ENCODE measurements at regions not wholly inside any gene's neighbourhood (a gene's known extent, or its start where the extent isn't known, plus 50 kb on each side); places are given as distances from the start of the nearest gene placed in this dataset.

DNA sequence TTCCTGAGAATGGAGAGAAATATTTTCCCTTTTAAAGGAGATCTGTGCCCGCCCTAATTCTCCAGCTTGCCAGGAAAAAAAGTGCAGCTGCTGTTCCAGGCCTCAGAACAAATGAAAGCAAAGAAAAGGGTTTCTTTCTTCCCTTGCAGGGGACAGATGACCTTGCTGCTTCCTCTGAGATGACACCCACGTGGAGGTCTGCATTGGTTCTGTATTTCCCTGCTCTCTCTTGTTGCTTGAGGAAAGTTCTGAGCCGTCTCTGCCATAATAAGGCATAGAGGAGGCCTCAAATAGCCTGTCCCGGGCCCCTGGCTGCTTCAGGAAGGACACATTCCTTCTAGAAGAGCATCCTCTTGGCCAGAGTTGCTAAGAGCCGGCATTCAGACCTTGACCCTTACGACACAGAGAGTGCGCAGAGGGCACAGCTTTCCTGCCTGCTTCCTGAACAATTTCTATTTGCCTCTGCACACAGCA is 501.8 kb upstream of the SULF2 start:
- TF ChIP-seq, protein P1, sequence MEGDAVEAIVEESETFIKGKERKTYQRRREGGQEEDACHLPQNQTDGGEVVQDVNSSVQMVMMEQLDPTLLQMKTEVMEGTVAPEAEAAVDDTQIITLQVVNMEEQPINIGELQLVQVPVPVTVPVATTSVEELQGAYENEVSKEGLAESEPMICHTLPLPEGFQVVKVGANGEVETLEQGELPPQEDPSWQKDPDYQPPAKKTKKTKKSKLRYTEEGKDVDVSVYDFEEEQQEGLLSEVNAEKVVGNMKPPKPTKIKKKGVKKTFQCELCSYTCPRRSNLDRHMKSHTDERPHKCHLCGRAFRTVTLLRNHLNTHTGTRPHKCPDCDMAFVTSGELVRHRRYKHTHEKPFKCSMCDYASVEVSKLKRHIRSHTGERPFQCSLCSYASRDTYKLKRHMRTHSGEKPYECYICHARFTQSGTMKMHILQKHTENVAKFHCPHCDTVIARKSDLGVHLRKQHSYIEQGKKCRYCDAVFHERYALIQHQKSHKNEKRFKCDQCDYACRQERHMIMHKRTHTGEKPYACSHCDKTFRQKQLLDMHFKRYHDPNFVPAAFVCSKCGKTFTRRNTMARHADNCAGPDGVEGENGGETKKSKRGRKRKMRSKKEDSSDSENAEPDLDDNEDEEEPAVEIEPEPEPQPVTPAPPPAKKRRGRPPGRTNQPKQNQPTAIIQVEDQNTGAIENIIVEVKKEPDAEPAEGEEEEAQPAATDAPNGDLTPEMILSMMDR (IDR thresholded peaks at IDR 0.05; ENCODE audit: insufficient read depth, low read length): no peak
- TF ChIP-seq GABPA (IDR thresholded peaks at IDR 0.05; ENCODE audit: low read depth) (no peak), POLR2AphosphoS5 (IDR thresholded peaks at IDR 0.05; ENCODE audit: low read depth) (no peak)
- TF ChIP-seq, protein P2, sequence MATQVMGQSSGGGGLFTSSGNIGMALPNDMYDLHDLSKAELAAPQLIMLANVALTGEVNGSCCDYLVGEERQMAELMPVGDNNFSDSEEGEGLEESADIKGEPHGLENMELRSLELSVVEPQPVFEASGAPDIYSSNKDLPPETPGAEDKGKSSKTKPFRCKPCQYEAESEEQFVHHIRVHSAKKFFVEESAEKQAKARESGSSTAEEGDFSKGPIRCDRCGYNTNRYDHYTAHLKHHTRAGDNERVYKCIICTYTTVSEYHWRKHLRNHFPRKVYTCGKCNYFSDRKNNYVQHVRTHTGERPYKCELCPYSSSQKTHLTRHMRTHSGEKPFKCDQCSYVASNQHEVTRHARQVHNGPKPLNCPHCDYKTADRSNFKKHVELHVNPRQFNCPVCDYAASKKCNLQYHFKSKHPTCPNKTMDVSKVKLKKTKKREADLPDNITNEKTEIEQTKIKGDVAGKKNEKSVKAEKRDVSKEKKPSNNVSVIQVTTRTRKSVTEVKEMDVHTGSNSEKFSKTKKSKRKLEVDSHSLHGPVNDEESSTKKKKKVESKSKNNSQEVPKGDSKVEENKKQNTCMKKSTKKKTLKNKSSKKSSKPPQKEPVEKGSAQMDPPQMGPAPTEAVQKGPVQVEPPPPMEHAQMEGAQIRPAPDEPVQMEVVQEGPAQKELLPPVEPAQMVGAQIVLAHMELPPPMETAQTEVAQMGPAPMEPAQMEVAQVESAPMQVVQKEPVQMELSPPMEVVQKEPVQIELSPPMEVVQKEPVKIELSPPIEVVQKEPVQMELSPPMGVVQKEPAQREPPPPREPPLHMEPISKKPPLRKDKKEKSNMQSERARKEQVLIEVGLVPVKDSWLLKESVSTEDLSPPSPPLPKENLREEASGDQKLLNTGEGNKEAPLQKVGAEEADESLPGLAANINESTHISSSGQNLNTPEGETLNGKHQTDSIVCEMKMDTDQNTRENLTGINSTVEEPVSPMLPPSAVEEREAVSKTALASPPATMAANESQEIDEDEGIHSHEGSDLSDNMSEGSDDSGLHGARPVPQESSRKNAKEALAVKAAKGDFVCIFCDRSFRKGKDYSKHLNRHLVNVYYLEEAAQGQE (IDR thresholded peaks at IDR 0.05; ENCODE audit: insufficient replicate concordance, low read depth): no peak
